NCI-H1694 treated with DMSO at 0.1 percent for 48 hours (cell line): ENCODE measurements at regions not wholly inside any gene's neighbourhood (a gene's known extent, or its start where the extent isn't known, plus 50 kb on each side); places are given as distances from the start of the nearest gene placed in this dataset.

Experiments used
- DNase-seq: peaks from one replicate; lab custom pipeline; 2025; lab: John Stamatoyannopoulos, UW

DNA sequence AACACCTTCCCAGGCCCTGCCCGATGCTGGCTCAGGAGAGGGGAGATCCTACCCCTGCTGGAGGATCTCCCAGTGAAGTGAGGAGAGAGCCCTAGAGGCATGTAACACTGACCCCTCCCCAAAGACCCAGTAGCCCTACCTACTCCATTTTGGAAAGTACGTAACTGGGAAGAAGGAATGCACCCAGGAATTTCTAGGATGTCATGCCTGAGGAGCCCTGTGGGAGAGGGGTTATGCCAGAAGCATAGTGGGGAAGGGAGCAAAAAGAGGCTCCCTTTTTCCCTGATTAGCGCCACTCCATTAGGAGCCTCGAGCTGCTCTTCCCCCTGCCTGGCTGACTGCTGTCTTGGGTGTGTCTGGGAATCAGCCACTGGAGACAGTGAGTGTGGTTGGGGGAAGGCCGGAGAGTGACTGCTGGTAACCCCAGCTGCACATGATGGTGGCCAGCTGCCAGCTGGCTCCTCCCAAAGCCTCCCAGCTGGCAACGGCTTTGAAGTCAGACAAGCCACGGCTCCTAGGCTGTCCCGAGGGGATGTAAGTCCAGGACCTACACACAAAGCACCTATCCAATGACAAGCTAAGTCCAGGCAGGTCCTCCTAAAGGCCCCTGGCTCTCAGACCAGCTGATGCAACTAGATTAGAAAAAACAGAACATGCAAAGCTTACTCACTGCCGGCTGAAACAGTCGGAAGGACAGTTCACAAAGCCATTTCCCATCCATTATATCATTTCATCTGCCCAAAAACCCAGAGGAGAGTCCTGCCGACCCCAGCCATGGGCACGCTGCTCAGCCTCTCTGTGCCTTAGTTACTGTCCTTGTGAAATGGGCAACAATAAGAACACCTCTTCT lies 136.5 kb upstream of the ABCA1 start:
- DNase-seq: peak; percentile 69

DNA sequence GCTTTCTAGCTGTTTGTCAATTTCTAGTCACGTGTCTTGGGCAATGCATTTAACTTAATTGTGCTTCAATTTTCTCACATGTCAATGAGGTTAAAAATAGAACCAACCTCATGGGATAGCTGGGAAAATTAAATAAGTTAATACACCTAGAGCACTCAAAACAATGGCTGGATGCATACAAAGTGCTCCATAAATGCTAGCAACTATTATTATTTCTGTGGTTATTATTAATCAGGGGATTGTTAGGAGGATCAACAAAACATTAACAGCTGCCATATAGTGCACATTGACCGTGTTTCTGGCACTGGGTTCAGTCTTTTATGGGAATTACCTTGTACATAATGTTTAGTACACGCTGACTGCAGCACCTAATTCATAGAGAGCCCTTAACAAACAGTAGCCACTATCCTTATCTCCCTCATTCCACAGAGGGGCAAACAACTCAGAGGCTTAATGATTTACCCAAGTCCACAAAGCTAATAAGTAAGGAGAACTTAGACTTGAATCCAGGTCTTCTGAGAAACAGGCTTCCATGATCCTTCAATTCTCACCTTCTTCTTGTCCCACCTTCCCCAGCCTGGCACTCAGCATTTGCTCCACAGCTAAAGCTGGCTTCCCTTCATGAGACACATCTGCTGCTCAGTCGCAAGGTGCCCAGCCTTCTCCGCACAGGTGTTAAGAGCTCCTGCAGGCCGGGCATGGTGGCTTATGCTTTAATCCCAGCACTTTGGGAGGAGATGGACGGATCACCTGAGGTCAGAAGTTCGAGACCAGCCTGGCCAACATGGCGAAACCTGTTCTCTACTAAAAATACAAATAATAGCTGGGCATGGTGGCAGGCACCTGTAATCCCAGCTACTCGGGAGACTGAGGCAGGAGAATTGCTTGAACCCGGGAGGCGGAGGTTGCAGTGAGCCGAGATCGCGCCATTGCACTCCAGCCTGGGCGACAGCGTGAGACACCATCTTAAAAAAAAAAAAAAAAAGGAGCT lies 137.4 kb upstream of the ABCA1 start:
- peak; percentile 47 for DNase-seq

DNA sequence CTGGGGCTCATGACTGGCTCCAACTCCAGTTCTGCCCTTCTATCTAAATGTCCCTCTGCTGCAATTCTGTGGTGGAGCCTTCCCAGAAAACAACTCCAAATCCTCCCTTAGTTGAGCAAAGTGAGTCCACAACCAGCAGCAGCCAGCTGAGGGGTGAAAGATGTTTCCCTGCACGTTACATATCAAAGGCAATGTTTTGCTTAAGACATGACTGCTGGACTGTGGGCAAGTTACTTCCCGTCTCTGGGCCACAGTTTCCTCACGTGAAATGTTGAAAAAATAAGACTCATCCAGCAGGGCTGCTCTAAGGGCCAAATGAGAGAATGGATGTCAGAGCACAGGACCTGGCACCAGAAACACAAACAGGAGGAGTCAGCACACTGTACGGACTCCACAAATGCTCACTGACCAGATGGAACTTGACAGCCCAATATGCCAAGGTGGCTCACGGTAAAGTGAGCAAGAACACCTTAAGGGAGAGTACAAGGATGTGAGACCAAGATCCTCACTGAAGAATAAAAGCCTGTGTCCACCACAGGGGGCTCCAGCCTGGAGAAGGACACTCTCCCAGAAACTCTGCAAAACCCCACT lies 138.4 kb upstream of the ABCA1 start:
- no peak for DNase-seq

DNA sequence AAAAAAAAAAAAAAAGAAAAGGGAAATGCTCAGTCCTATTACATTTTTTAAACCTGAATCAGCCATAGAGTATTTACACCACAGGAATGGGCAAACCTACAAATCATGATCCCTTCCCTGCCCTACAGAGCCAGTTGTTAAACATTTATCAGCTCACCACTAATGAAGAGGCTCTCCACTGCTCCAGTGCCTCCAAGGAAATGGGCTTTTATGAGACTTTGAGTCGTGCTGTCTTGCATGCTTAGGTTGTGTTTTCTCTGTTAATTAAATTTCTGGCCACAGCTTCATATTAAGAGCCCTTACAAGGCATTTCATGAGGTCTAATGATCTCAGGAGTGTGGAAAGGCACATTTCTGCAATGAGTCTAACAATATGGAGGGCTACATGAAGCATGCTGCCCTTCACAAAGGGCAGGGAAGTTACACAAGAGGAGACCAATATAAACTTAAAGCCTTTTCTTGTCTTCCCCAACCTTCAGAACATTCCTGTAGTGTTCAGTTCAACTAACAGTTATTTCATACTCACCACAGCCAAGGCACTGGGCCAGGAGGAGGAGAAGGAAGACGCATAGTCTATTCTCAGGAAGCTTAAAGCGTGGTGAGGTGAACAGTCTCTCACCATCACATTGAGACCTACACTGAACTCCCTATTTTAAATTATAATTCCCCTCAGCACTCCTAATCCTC lies 140.1 kb upstream of the ABCA1 start:
- no peak for DNase-seq

DNA sequence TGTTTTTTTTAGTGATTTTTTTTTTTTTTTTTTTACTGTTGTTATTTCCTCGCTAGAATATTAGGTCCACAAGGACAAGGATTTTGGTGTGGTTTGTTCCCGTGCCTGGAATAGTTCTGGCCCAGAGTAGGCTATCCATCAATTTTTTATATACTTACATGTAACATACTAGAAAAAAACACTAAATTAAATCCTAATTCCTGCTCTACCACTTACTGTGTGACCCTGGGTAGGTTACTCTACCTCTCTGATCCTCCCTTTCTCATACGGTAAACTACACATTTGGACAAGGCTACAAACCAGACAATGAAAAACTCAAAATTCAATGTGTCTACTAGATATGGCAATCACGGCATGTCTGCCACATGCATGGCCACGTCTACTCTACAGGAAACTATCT lies 141.3 kb upstream of the ABCA1 start:
- DNase-seq: no peak

DNA sequence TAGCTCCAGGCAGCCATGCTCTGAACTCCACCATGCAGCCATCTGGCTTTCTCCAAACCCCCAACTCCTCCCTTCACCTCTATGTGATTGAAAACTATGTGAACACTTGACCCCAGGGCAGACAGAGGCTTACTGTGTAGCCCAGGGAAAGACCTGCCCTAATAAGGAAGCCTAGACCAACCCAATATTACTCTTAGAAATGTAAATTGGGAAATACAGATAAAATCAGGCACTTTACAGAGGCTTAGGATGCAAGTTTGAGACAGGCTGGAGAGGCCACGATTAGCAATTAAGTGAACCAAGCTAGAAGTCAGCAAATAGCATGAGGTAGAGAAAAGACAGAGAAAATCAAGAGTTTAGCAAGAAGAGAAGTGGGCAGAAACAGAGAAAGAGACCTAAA lies 141.7 kb upstream of the ABCA1 start:
- DNase-seq: no peak

DNA sequence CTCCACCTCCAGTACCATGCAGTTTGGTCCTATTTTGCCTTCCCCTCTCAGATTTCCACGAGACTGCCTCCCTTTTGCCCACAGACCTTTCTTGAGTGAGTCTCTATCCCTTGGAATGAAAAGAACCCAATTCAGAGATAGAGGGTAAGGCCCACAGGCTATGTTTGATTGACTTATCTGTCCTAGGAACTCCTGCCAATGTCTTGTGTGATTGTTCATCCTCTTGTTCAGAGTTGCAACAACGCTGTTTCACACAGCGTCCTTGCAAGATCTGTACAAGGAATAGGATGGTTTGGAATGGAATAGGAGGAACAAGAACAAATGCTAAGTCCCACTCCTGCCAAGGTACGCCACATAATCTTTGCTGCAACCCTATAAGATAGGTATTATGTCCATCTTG lies 142.2 kb upstream of the ABCA1 start:
- DNase-seq: no peak

DNA sequence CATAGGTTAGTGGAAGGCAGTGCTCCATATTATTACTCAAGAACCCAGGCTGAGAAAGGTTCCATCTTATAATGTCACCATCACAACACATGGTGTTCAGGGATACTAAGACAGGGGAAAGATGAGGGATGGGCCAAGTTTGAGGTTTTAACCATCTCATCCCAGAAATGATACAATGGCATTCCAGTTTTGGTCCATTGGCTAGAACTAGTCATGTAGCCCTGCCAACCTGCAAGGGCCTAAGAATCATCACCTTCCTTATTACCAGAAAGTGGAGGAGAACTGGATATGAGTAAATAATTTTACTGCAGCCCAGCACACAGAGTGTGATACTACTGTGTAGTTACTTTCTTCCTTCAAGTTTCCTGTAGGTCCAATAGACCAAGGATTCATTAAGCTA lies 144.5 kb upstream of the ABCA1 start:
- DNase-seq: no peak

DNA sequence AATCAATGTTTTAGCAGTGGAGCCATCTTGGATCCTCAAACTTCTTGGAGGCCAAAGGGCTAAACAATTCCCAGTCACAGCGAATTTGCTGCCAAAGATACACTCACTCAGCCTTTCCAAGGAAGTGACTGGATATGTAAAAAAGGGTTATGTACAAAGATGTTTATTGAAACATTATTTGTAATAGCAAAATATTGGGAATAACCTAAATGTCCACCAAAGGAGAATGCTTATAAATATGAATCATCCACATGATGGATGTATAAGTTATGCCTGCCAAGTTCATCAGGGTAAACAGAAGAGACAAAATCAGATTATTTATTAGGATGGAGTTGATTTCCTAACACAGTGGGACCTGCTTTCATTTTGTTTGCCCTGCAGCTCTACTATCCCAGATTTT lies 145.2 kb upstream of the ABCA1 start:
- DNase-seq: no peak

DNA sequence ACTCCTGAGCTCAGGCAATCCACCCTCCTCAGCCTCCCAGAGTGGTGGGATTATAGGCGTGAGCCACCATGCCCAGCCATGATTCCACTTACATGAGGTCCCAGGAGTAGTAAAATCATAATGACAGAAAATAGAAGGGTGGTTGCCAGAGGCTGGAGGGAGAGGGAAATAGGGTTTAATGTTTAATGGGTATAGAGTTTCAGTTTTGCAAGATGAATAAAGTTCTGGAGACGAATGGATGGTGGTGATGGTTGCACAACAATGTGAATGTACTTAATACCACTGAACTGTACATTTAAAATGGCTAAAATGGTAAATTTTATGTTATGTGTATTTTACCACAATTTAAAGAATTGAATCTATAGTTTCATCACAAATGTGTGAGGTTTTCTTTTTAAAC lies 146.5 kb upstream of the ABCA1 start:
- no peak for DNase-seq

DNA sequence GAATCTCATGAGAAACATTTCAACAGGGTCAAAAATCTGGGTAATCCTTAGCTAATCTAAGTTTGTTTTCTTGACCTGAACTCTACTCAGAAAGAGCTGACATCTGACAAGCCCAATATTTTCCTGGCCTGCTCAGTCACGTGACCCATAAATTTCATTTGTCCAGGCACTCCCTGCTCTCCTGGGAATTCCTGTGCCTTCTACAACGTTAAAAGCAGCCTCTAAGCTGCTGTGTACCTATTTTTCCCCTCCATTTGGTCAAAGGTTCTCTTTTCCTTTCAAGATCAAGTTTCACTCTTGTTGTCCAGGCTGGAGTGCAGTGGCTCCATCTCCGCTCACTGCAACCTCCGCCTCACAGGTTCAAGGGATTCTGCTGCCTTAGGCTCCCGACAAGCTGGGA lies 148.8 kb upstream of the ABCA1 start:
- DNase-seq: no peak

DNA sequence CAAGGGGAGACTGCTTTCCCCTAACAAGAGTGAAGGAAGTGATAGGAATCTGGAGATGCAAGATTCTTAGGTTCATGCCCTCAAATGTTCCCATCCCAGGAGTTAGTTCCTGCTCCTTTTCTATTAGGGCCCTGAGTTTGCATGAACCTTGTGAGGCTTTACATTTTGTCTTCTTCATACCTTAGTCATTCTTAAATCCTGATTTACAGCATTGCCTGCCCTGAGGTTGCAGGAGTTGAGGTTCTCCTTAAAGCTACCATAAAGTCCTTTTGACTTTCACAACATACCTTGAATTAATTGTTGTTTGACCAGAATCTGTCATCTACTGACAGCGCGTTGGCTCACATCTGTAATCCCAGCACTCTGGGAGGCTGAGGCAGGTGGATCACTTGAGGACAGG lies 151.5 kb upstream of the ABCA1 start:
- no peak for DNase-seq

DNA sequence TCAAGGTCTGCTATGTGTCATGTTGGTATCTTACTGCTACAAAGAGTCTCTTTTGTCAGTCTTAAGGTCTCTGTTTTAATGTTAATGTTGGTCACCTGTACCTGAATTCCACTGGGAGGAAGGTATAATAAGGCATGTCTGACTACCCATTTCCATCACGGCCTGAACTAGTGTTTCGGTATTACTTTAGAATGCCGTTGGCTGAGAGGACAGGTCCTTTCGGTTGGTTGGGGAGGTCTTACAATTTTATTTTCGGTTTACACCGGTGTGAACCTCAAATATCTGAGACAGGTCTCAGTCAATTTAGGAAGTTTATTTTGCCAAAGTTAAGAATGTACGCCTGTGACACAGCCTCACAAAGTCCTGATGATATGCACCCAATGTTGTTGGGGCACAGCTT lies 154.9 kb upstream of the ABCA1 start:
- DNase-seq: no peak

DNA sequence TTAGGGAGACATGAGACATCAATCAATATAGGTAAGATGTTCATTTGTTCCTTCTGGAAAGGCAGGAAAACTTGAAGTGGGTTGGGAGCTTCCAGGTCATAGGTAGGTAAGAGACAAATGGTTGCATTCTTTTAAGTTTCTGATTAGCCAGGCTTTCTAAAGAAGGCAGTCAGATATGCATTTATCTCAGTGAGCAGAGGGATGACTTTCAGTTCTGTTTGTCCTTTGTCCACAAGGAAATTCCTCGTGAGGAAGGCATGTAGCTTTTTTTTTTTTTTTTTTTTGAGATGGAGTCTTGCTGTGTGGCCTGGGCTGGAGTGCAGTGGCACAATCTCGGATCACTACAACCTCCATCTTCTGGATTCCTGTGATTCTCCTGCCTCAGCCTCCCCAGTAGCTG lies 155.3 kb upstream of the ABCA1 start:
- DNase-seq: no peak

DNA sequence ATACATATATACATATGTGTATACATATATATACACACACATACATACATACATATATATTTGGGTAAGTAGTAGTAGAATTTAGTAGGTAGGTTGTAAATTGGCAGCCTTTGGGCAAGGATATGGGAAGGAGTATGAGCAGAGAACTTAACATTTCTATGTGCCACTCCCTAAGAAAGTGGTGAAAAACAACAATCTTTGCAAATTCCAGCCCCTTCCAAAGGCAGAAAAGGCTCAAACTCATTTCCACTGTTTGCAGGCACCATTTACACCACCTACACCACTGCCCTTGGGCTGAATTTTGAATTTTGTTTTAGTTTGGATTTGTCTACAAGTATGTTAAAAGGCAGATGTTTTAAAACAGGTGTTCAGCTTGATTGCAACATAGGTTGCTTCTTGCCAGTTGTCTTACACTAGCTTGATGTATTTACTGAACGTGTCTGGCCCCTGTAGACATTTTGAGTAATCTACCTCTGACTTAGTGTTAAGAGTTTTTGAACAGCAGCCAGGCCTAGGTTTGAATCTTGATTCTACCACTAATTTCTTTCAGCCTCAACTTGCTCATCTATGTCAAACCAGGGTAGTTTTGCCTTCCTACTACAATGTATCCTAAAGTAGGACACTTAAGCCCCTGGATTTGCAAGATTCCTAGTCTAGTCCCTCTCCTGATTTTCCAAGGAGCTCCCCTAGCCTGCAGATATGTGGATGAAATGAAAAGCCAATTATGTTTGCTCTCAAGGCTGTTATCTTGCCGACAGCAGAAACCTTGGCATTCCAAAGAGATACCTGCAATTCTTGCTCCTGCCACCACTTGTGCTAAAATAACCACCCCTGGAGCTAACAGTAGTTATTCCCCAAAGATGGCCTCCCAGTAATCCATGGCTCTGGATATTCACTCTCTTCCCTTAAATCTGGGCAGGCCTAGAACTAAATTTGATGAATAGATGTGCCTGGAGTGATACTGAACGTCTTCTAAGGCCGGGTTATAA lies 156.2 kb upstream of the SLC44A1 start:
- DNase-seq: no peak

DNA sequence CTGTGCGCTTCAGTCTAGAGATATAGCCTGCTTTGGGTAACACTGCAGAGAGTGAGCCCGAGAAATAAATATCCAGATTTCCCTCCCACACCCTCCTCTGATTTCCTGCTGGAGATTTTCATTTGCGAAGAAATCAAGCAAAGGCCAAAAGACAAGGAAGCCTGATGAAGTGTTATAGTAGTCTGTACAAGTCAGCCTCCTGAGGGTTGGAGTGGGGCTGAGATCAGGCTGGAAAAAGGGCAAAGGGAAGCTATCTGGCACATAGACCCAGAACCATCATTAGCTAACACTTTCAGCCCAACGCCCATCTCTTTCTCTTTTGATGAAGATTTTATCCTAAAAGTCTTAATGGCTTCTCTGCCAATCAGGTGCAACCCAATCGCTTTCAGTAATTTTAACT lies 154.6 kb upstream of the SLC44A1 start:
- DNase-seq: no peak

DNA sequence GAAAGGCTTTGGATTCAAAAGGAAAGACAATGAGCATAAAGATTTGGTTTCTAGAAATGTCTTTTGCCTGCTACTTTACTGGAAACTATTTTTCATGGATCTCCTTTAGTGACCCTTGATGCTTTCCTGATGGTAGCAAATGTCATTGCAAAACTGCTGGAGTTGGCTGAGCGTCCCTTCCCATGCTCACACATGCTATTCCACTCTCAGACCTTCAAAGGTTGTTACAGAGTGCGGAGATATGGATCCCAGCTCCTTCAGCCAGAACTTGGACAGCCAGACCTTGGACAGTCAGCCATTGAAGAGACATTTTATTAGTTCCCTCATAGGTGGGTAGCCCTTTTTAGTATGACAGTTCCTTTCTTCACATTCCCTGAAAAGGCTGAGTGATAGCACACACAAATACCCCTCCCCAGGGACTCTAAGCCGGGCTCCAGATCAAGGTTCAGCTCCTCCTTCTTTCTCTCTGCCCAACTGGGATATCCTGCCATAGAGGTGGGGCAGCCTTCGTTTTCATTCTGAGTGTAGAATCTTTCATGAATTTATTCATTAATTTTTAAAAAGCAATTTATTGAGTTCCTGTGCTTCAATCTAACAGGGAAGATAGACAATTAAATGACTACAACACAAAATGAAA lies 153.3 kb upstream of the SLC44A1 start:
- no peak for DNase-seq

DNA sequence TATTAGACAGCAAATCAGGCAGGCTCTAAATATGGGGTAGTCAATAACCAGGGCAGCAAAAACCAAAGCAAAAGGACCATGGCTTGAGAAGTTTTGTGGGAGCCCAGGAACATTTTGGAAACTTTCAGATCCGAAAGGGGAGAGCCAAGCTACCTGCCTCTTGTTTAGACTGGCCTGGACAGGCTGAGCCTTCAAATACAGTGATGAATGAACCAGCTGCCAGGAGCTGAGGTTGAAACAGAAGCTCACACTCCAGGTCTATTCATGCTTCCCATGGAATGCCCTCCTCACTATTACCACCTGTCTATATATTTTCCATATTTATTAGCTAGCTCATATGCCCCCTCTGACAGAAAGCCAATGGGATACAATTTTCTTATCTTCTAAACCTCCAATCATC lies 150.8 kb upstream of the SLC44A1 start:
- DNase-seq: peak; percentile 3

DNA sequence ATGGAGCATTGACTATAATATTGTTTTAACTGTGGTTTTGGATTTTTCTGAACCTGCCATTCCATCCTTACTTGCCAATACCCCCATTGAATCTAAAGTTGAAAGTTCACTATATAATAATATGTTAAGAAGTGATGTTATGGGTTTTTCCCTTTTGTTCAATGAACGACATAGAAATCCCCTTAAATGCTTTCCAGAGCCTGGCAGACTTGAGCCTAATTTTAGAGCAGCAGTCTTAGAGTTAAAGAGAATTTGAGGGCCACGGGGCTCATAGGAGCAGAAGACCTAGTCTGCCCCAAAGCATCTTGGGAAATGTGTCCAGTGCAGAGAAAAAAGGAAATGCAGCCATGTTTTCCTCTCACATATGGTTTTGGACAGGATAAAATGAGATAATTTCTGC lies 146.1 kb upstream of the SLC44A1 start:
- no peak for DNase-seq

DNA sequence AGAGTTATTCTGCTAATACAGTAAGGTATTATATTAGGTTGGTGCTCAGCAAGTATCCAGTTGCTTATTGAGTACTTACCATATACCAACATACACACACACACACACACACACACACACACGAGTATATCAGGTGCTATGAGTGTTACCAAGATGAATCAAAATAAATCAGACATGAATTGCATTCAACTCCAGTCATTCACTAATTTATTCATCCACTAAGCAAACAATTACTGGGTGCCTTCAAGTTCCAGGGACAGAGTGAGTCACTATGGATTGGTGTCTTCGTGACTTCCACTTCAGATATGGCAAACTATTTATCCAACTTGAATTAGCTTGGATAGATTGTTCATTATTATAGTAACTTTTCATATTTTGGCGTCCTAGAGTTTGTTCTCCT lies 140.7 kb upstream of the SLC44A1 start:
- DNase-seq: no peak
